ENCODE measurements at regions not wholly inside any gene's neighbourhood (a gene's known extent, or its start where the extent isn't known, plus 50 kb on each side); places are given as distances from the start of the nearest gene placed in this dataset.

DNA sequence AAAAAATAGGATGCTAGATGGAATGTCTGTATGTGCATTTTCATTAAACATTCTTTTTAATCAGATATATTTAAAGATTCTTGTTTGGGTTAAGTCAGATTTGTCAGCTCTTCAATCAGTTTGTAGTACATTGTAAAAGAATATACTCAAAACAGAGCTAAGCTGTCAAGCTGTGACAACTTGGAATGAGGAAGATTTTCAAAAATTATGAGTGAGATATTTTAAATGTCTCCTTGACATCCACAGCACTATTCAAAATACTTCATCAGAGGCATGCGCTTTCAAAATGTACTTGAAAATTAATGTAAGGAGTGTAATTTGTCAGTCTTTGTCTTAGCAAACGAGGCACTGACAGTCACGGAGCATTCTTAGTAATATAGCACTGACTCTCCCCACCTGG lies 182.0 kb downstream of the MAT2B start:
- Histone ChIP-seq H3K4ac (ENCODE audit: low read depth in 1 of 2, low read length in 2 of 2) (no peak overlapping the region), H3K79me1 (replicated peaks; ENCODE audit: low read length, poor library complexity, severe bottlenecking) (no peaks in the 10 kb centered on the region), H3K4me3 (ENCODE audit: insufficient read depth in 1 of 2, low read depth in 1 of 2, low read length in 2 of 2) (no peak overlapping the region), H3K9ac (ENCODE audit: low read length) (no peak overlapping the region), H3K27ac (ENCODE audit: low read length, poor library complexity, severe bottlenecking) (no peak overlapping the region), H2AK5ac (ENCODE audit: low read length, severe bottlenecking) (no peak overlapping the region), H4K91ac (ENCODE audit: low read length) (no peak overlapping the region), H3K4me2 (ENCODE audit: low read length, poor library complexity, severe bottlenecking) (no peak overlapping the region), H3K9me3 (ENCODE audit: control insufficient read depth, low read length) (no peaks in the 10 kb centered on the region), H3K36me3 (ENCODE audit: control insufficient read depth in 1 of 2, insufficient read depth in 2 of 2, low read depth in 1 of 2, low read length in 2 of 2) (no peaks in the 10 kb centered on the region), H2BK12ac (ENCODE audit: low read length in 2 of 2) (no peak overlapping the region), H3K4me1 (ENCODE audit: control insufficient read depth, insufficient read depth, low read depth, low read length) (no peaks in the 10 kb centered on the region), H2BK15ac (ENCODE audit: low read depth, poor library complexity, severe bottlenecking) (no peak overlapping the region), H2AFZ (ENCODE audit: low read depth, low read length) (no peak overlapping the region), H2BK5ac (ENCODE audit: low read depth, low read length, poor library complexity, severe bottlenecking) (no peak overlapping the region), H3K14ac (ENCODE audit: low read length in 2 of 2) (no peak overlapping the region), H4K8ac (ENCODE audit: low read length) (no peak overlapping the region), H3K27me3 (ENCODE audit: control insufficient read depth in 1 of 2, insufficient read depth in 1 of 2, low read length in 2 of 2) (no peaks in the 10 kb centered on the region), H3K23ac (ENCODE audit: low read length in 2 of 2) (no peak overlapping the region), H3K18ac (ENCODE audit: low read depth in 1 of 2, low read length in 2 of 2) (no peak overlapping the region), H2BK120ac (ENCODE audit: low read depth, low read length) (no peak overlapping the region)
- DNase-seq = no peak
- WGBS = 94% methylated on average over 3 of the region's 3 CpGs

- Histone ChIP-seq H2AFZ (ENCODE audit: low read depth, low read length) (no peak overlapping the region), H2BK120ac (ENCODE audit: low read depth, low read length) (no peak overlapping the region), H2BK15ac (ENCODE audit: low read depth, poor library complexity, severe bottlenecking) (no peak overlapping the region), H3K14ac (ENCODE audit: low read length in 2 of 2) (no peak overlapping the region), H3K36me3 (ENCODE audit: control insufficient read depth in 1 of 2, insufficient read depth in 2 of 2, low read depth in 1 of 2, low read length in 2 of 2) (no peaks in the 10 kb centered on the region), H3K23ac (ENCODE audit: low read length in 2 of 2) (no peak overlapping the region), H3K27ac (ENCODE audit: low read length, poor library complexity, severe bottlenecking) (no peak overlapping the region), H3K9ac (ENCODE audit: low read length) (no peak overlapping the region), H3K18ac (ENCODE audit: low read depth in 1 of 2, low read length in 2 of 2) (no peak overlapping the region), H3K9me3 (ENCODE audit: control insufficient read depth, low read length) (no peaks in the 10 kb centered on the region), H2BK12ac (ENCODE audit: low read length in 2 of 2) (no peak overlapping the region), H4K8ac (ENCODE audit: low read length) (no peak overlapping the region), H2BK5ac (ENCODE audit: low read depth, low read length, poor library complexity, severe bottlenecking) (no peak overlapping the region), H3K4me1 (ENCODE audit: control insufficient read depth, insufficient read depth, low read depth, low read length) (no peaks in the 10 kb centered on the region), H3K4me2 (ENCODE audit: low read length, poor library complexity, severe bottlenecking) (no peak overlapping the region), H3K27me3 (ENCODE audit: control insufficient read depth in 1 of 2, insufficient read depth in 1 of 2, low read length in 2 of 2) (peaks cover 0 to 4% of the 10 kb centered on the region in 2 experiments), H3K79me1 (replicated peaks; ENCODE audit: low read length, poor library complexity, severe bottlenecking) (no peaks in the 10 kb centered on the region), H3K4me3 (ENCODE audit: insufficient read depth in 1 of 2, low read depth in 1 of 2, low read length in 2 of 2) (no peak overlapping the region), H3K4ac (ENCODE audit: low read depth in 1 of 2, low read length in 2 of 2) (no peak overlapping the region), H4K91ac (ENCODE audit: low read length) (no peak overlapping the region), H2AK5ac (ENCODE audit: low read length, severe bottlenecking) (no peak overlapping the region)
- no CpG with 5 or more reads among the region's 2 CpGs for WGBS
- DNase-seq = no peak
Observed at GRCh38 chr5:163692091-163692490, 186.7 kb downstream of the MAT2B start.

DNA sequence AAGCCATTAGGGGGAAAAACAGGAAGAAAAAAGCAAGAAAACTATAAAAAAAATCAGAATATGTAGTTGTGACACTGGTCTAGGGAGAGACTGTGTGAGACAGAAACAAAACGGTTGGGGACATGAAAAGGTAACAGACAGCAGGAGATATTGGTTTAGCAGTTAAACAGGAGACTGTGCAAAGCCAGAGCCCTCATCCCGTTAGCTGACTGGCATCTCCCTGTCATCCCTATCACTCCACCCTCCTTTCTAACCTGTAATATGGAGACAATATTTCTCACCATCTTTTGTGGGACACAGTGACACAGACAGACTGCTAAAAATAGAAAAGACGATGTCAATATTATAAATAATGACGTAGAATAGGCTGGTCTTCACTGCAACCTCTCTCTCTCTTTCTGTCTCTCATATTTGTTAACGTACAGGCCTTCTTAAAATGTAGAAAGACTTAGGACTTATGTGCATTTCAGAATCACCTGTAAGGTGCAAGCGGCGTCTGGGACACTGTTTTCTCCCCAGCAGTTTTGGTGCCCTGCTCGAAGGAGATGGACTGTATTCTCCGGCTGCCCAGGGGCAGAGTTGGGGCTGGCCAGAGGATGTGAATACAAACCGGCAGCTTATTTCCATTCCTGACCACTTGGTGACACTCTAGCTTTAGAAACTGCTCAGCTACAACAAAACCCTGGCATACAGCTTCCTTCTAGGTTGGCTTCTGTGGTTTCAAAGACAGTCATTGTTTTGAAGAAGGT lies 190.6 kb downstream of the MAT2B start:
- H3K4me1 ChIP-seq (ENCODE audit: control insufficient read depth, insufficient read depth, low read depth, low read length) = no peaks in the 10 kb centered on the region
- H3K9ac ChIP-seq (ENCODE audit: low read length) = peak overlapping the region; percentile 42
- H3K9me3 ChIP-seq (ENCODE audit: control insufficient read depth, low read length) = no peaks in the 10 kb centered on the region
- peaks cover 0 to 8% of the 10 kb centered on the region in 2 experiments for H3K27me3 ChIP-seq (ENCODE audit: control insufficient read depth in 1 of 2, insufficient read depth in 1 of 2, low read length in 2 of 2)
- no peak overlapping the region for H2BK15ac ChIP-seq (ENCODE audit: low read depth, poor library complexity, severe bottlenecking)
- H2AFZ ChIP-seq (ENCODE audit: low read depth, low read length) = peak overlapping the region; percentile 4
- H2AK5ac ChIP-seq (ENCODE audit: low read length, severe bottlenecking) = no peak overlapping the region
- H3K4ac ChIP-seq (ENCODE audit: low read depth in 1 of 2, low read length in 2 of 2) = no peak overlapping the region
- no peak overlapping the region for H2BK5ac ChIP-seq (ENCODE audit: low read depth, low read length, poor library complexity, severe bottlenecking)
- peak overlapping the region; percentile 6 to 54 for H3K18ac ChIP-seq (ENCODE audit: low read depth in 1 of 2, low read length in 2 of 2)
- no peak overlapping the region for H3K4me2 ChIP-seq (ENCODE audit: low read length, poor library complexity, severe bottlenecking)
- no peak overlapping the region for H3K4me3 ChIP-seq (ENCODE audit: insufficient read depth in 1 of 2, low read depth in 1 of 2, low read length in 2 of 2)
- no peak overlapping the region for H3K14ac ChIP-seq (ENCODE audit: low read length in 2 of 2)
- H3K27ac ChIP-seq (ENCODE audit: low read length, poor library complexity, severe bottlenecking) = no peak overlapping the region
- WGBS = 55% methylated on average over 10 of the region's 10 CpGs
- no peak overlapping the region for H2BK120ac ChIP-seq (ENCODE audit: low read depth, low read length)
- no peak overlapping the region for H4K91ac ChIP-seq (ENCODE audit: low read length)
- H2BK12ac ChIP-seq (ENCODE audit: low read length in 2 of 2) = peak overlapping the region in 1 of 2 experiments; percentile 52
- peak overlapping the region; percentile 37 for H4K8ac ChIP-seq (ENCODE audit: low read length)
- no peak overlapping the region for H3K23ac ChIP-seq (ENCODE audit: low read length in 2 of 2)
- H3K79me1 ChIP-seq (replicated peaks; ENCODE audit: low read length, poor library complexity, severe bottlenecking) = no peaks in the 10 kb centered on the region
- DNase-seq = peak; percentile 79
- no peaks in the 10 kb centered on the region for H3K36me3 ChIP-seq (ENCODE audit: control insufficient read depth in 1 of 2, insufficient read depth in 2 of 2, low read depth in 1 of 2, low read length in 2 of 2)

- whole genome bisulfite sequencing = 4% methylated on average over 3 of the region's 5 CpGs
- Histone ChIP-seq H3K27me3 (ENCODE audit: control insufficient read depth in 1 of 2, insufficient read depth in 1 of 2, low read length in 2 of 2) (peaks cover 0 to 8% of the 10 kb centered on the region in 2 experiments), H2BK5ac (ENCODE audit: low read depth, low read length, poor library complexity, severe bottlenecking) (no peak overlapping the region)
Observed at GRCh38 chr5:163696579-163696887, 191.1 kb downstream of the MAT2B start.

More at GRCh38 chr5:163696579-163696887, 191.1 kb downstream of the MAT2B start:
- Histone ChIP-seq H3K4me2 (ENCODE audit: low read length, poor library complexity, severe bottlenecking) (no peak overlapping the region), H3K4me1 (ENCODE audit: control insufficient read depth, insufficient read depth, low read depth, low read length) (no peaks in the 10 kb centered on the region), H2BK15ac (ENCODE audit: low read depth, poor library complexity, severe bottlenecking) (no peak overlapping the region), H3K4me3 (ENCODE audit: insufficient read depth in 1 of 2, low read depth in 1 of 2, low read length in 2 of 2) (no peak overlapping the region), H3K27ac (ENCODE audit: low read length, poor library complexity, severe bottlenecking) (no peak overlapping the region), H3K9ac (ENCODE audit: low read length) (peak overlapping the region; percentile 35), H2AK5ac (ENCODE audit: low read length, severe bottlenecking) (no peak overlapping the region), H3K36me3 (ENCODE audit: control insufficient read depth in 1 of 2, insufficient read depth in 2 of 2, low read depth in 1 of 2, low read length in 2 of 2) (no peaks in the 10 kb centered on the region), H3K4ac (ENCODE audit: low read depth in 1 of 2, low read length in 2 of 2) (no peak overlapping the region), H4K91ac (ENCODE audit: low read length) (no peak overlapping the region), H2BK12ac (ENCODE audit: low read length in 2 of 2) (no peak overlapping the region), H3K9me3 (ENCODE audit: control insufficient read depth, low read length) (no peaks in the 10 kb centered on the region), H2AFZ (ENCODE audit: low read depth, low read length) (no peak overlapping the region), H3K23ac (ENCODE audit: low read length in 2 of 2) (no peak overlapping the region), H2BK120ac (ENCODE audit: low read depth, low read length) (no peak overlapping the region), H4K8ac (ENCODE audit: low read length) (no peak overlapping the region), H3K18ac (ENCODE audit: low read depth in 1 of 2, low read length in 2 of 2) (no peak overlapping the region), H3K79me1 (replicated peaks; ENCODE audit: low read length, poor library complexity, severe bottlenecking) (no peaks in the 10 kb centered on the region), H3K14ac (ENCODE audit: low read length in 2 of 2) (no peak overlapping the region)
- DNase-seq = no peak
